MM.1S (cell line): ENCODE measurements at regions not wholly inside any gene's neighbourhood (a gene's known extent, or its start where the extent isn't known, plus 50 kb on each side); places are given as distances from the start of the nearest gene placed in this dataset.
A peak's percentile ranks its signal among the peaks of the same experiment; 100 is the strongest.

Experiments
- DNase-seq: peaks from one replicate; pipeline ENCODE4 v3.0.0-alpha.2; 2015
- H2AFZ ChIP-seq: fragments of 300-600 bp; sonication (generic); 2 replicates; pipeline ENCODE4 v1.6.0; 2016; ENCODE audit warnings: antibody characterized with exemption, low read length
- H3F3A ChIP-seq: fragments of 300-600 bp; sonication (generic); 2 replicates; pipeline ENCODE4 v1.6.1; 2016; ENCODE audit warnings: mild to moderate bottlenecking, antibody characterized with exemption, low read length, moderate library complexity, mixed read lengths; ENCODE audit not compliant: insufficient read depth
- H3K27ac ChIP-seq: fragments of 300-600 bp; sonication (generic); 2 replicates; pipeline ENCODE4 v1.5.1; 2016; ENCODE audit warnings: mild to moderate bottlenecking, low read length
- H3K27me3 ChIP-seq: fragments of 300-600 bp; sonication (generic); replicated peaks from 2 replicates; pipeline ENCODE4 v1.6.0; 2016; ENCODE audit warnings: low read length; ENCODE audit not compliant: insufficient read depth
- H3K36me3 ChIP-seq: fragments of 300-600 bp; sonication (generic); replicated peaks from 2 replicates; pipeline ENCODE4 v1.6.1; 2016; ENCODE audit warnings: mild to moderate bottlenecking, low read length, mixed read lengths; ENCODE audit not compliant: insufficient read depth
- H3K4me1 ChIP-seq: fragments of 300-600 bp; sonication (generic); 2 replicates; pipeline ENCODE4 v1.6.1; 2016; ENCODE audit warnings: low read length, mixed read lengths
- H3K4me2 ChIP-seq: fragments of 300-600 bp; sonication (generic); 2 replicates; pipeline ENCODE4 v1.6.0; 2016; ENCODE audit warnings: low read depth, low read length
- H3K4me3 ChIP-seq: fragments of 300-600 bp; sonication (generic); 2 replicates; pipeline ENCODE4 v1.5.1; 2016; ENCODE audit warnings: low read length, mixed read lengths
- H3K79me2 ChIP-seq: fragments of 300-600 bp; sonication (generic); 2 replicates; pipeline ENCODE4 v1.6.1; 2016; ENCODE audit warnings: mixed run types, low read length, mixed read lengths
- H3K9ac ChIP-seq: fragments of 300-600 bp; sonication (generic); 2 replicates; pipeline ENCODE4 v1.6.1; 2016; ENCODE audit warnings: low read length, mixed read lengths
- H3K9me2 ChIP-seq: fragments of 300-600 bp; sonication (generic); replicated peaks from 2 replicates; pipeline ENCODE4 v1.6.1; 2016; ENCODE audit warnings: mild to moderate bottlenecking, low read length, mixed read lengths; ENCODE audit not compliant: insufficient read depth
- H3K9me3 ChIP-seq: fragments of 300-600 bp; sonication (generic); replicated peaks from 2 replicates; pipeline ENCODE4 v1.6.1; 2016; ENCODE audit warnings: mild to moderate bottlenecking, low read length, mixed read lengths; ENCODE audit not compliant: insufficient read depth
- H4K20me1 ChIP-seq: fragments of 300-600 bp; sonication (generic); 2 replicates; pipeline ENCODE4 v1.6.1; 2016; ENCODE audit warnings: mild to moderate bottlenecking, low read length, moderate library complexity, mixed read lengths; ENCODE audit not compliant: insufficient read depth
- CTCF ChIP-seq: fragments of 300-600 bp; sonication (generic); IDR thresholded peaks from 2 replicates; pipeline ENCODE4 v1.5.1; 2016; ENCODE audit warnings: antibody characterized with exemption, low read length, mixed read lengths
- EZH2 ChIP-seq: fragments of 300-600 bp; sonication (generic); optimal IDR thresholded peaks from 2 replicates; pipeline ENCODE3; 2017; ENCODE audit warnings: low read depth, mild to moderate bottlenecking, antibody characterized with exemption, low read length, mixed read lengths
- EZH2phosphoT487 ChIP-seq: fragments of 300-600 bp; sonication (generic); IDR thresholded peaks from 2 replicates; pipeline ENCODE4 v1.6.1; 2018; ENCODE audit warnings: antibody characterized with exemption, low read length

GRCh38 chr6:43847741-43848630 is 78.0 kb downstream of the VEGFA start:
- TF ChIP-seq EZH2phosphoT487 = no peak
- no peak for TF ChIP-seq CTCF
- TF ChIP-seq EZH2 = no peak
- Histone ChIP-seq H3K27me3 (no peaks in the 10 kb centered on the region), H3F3A (no peaks in the 10 kb centered on the region), H2AFZ (peak overlapping the region; percentile 44), H3K36me3 (no peaks in the 10 kb centered on the region), H3K4me2 (peak overlapping the region; percentile 40; the same call in 1 of the 2 replicates), H3K9me2 (no peaks in the 10 kb centered on the region), H3K79me2 (no peaks in the 10 kb centered on the region), H3K27ac (no peak overlapping the region), H3K9ac (no peak overlapping the region), H3K4me3 (no peak overlapping the region), H4K20me1 (no peaks in the 10 kb centered on the region), H3K4me1 (peaks cover 20% of the 10 kb centered on the region), H3K9me3 (no peaks in the 10 kb centered on the region)
- peak; percentile 76 for DNase-seq

GRCh38 chr6:43846556-43846955 is 76.5 kb downstream of the VEGFA start:
- no peaks in the 10 kb centered on the region for H3K79me2 ChIP-seq
- H3K4me2 ChIP-seq = no peak overlapping the region
- H3K4me3 ChIP-seq = no peak overlapping the region
- no peak overlapping the region for H3K27ac ChIP-seq
- DNase-seq = no peak
- no peak overlapping the region for H2AFZ ChIP-seq
- no peaks in the 10 kb centered on the region for H3K9me2 ChIP-seq
- no peaks in the 10 kb centered on the region for H3K36me3 ChIP-seq
- no peaks in the 10 kb centered on the region for H4K20me1 ChIP-seq
- H3K4me1 ChIP-seq = peaks cover 20% of the 10 kb centered on the region
- TF ChIP-seq EZH2 = no peak
- no peaks in the 10 kb centered on the region for H3K27me3 ChIP-seq
- H3F3A ChIP-seq = no peaks in the 10 kb centered on the region
- H3K9me3 ChIP-seq = no peaks in the 10 kb centered on the region
- no peak overlapping the region for H3K9ac ChIP-seq

GRCh38 chr6:43845646-43846045 is 75.6 kb downstream of the VEGFA start:
- H3K27me3 ChIP-seq = no peaks in the 10 kb centered on the region
- peaks cover 20% of the 10 kb centered on the region for H3K4me1 ChIP-seq
- H3K9me3 ChIP-seq = no peaks in the 10 kb centered on the region
- no peaks in the 10 kb centered on the region for H3K79me2 ChIP-seq
- no peaks in the 10 kb centered on the region for H3K9me2 ChIP-seq
- no peak overlapping the region for H3K4me3 ChIP-seq
- H2AFZ ChIP-seq = no peak overlapping the region
- DNase-seq = no peak
- no peak overlapping the region for H3K4me2 ChIP-seq
- no peaks in the 10 kb centered on the region for H3F3A ChIP-seq
- no peaks in the 10 kb centered on the region for H4K20me1 ChIP-seq
- H3K9ac ChIP-seq = no peak overlapping the region
- H3K27ac ChIP-seq = no peak overlapping the region
- H3K36me3 ChIP-seq = no peaks in the 10 kb centered on the region
- TF ChIP-seq EZH2 = no peak
- no peak for TF ChIP-seq EZH2phosphoT487

- no peak for DNase-seq
- TF ChIP-seq EZH2phosphoT487 (no peak), CTCF (no peak), EZH2 (no peak)
- H3K9me2 ChIP-seq = no peaks in the 10 kb centered on the region
- H3F3A ChIP-seq = no peaks in the 10 kb centered on the region
- no peaks in the 10 kb centered on the region for H3K79me2 ChIP-seq
- H3K27me3 ChIP-seq = no peaks in the 10 kb centered on the region
- no peaks in the 10 kb centered on the region for H3K9me3 ChIP-seq
- H3K36me3 ChIP-seq = no peaks in the 10 kb centered on the region
- no peaks in the 10 kb centered on the region for H4K20me1 ChIP-seq
- peaks cover 15% of the 10 kb centered on the region for H3K4me1 ChIP-seq
- H3K27ac ChIP-seq = no peak overlapping the region
- no peak overlapping the region for H3K9ac ChIP-seq
- no peak overlapping the region for H3K4me3 ChIP-seq
- H3K4me2 ChIP-seq = no peak overlapping the region
- no peak overlapping the region for H2AFZ ChIP-seq
Observed at GRCh38 chr6:43843669-43844171, 73.7 kb downstream of the VEGFA start.
